Middle frontal gyrus (tissue), 1 donor: ENCODE measurements at regions not wholly inside any gene's neighbourhood (a gene's known extent, or its start where the extent isn't known, plus 50 kb on each side); places are given as distances from the start of the nearest gene placed in this dataset.
"Not testable (repeated sequence)": the region's sequence is repeated elsewhere in the genome, so short reads cannot be mapped to it uniquely, and the experiment has no call there.

ENCODE experiments used
- DNase-seq: peaks from one replicate; pipeline ENCODE4 v3.0.0-alpha.2; 2015; ENCODE audit warnings: low spot score; ENCODE audit errors: extremely low spot score

DNA sequence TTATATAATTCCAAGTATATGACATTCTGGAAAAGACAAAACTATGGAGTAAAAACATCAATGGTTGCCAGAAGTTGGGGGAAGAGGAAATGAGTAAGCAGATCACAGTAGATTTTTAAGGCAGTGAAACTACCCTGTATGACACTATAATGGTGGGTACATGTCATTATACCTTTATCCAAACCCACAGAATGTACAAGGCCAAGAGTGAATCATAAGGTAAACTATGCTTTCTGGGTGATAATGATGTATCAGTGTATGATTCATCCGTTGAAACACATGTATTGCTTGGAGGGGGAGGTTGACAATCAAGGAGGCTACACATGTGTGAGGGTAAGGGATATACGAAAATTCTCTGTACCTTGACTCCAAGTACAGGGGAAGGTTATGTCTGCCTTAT, 862.7 kb downstream of the PLA2G4A start:
- no peak for DNase-seq

DNA sequence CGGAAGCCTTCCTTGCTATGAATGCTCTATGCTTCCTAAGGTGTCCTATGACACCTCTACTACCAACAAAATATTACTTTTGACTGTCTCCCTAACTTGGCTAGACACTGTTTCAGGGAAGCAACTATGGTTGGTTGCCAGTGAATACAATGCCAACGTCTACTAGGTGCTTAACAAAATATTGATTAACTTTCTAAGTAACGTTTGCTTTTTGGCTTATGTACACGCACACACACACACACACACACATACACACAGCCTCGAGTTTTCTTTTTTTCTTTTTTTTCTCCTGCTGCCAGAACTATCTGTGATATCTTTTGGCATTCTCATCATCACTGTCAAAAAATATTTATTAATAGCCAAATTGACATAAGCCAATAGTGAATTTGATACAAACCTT, 864.0 kb downstream of the PLA2G4A start:
- no peak for DNase-seq

DNA sequence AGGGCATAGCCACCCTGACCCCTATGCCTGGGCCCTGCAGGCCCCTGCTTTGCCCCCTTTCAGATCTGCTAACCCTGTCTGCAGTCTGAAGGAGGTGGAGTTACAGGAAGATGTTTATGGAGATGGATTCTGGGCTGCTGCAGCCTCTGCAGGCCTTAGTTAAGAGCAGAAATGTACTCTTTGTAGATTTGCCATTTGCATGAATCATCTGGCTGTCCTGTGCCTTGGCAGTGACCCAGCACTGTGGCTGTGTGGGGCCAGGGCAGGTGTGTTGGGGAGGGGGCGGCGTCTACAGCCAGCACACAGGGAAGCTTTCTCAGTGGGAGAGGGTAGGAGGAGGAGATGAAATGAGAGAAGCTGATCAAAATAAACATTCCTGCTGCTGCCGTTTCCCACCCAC, 867.3 kb downstream of the PLA2G4A start:
- no peak for DNase-seq

DNA sequence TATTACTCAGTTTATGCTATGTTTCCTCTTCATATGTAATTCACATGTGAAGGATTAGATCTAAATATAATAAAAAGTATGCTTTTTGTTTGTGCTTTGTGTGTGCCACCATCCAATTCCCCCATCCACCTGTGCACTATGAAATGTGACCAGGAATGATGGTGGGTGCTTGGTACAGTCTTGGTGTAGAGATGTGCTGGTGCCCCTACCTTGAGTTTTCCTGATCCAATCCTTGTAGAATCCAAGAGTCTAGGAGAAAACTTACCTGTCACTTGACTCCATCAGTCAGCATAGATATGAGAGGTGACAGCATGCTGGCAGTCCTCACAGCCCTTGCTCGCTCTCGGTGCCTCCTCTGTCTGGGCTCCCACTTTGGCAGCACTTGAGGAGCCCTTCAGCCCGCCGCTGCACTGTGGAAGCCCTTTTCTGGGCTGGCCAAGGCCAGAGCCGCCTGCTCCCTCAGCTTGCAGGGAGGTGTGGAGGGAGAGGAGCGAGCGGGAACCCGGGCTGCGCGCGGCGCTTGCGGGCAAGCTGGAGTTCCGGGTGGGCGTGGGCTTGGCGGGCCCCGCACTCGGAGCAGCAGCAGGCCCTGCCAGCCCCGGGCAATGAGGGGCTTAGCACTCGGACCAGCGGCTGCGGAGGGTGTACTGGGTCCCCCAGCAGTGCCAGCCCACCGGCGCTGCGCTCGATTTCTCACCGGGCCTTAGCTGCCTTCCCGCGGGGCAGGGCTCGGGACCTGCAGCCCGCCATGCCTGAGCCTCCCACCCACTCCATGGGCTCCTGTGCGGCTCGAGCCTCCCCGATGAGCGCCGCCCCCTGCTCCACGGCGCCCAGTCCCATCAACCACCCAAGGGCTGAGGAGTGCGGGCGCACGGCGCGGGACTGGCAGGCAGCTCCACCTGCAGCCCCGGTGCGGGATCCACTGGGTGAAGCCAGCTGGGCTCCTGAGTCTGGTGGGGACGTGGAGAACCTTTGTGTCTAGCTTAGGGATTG, 874.7 kb downstream of the PLA2G4A start:
- DNase-seq = not testable (repeated sequence)

DNA sequence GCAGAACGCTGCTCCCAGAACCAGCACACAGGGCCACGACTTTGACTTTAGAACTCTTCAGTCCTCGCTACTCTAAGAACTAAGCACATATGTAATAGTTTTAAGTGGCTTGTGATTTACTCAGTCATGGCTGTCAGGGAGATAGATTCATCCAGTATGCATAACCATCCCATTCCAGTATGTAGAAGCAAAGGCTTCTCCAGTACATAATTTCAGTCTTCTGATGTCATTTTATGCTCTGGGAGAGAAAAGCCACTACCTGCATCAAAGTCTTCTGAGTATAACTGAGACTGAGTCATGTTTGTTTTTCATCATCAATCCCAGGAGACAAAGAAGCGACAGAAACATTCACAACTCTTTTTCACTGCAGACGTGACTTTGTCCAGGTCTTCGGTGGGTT, 885.7 kb downstream of the PLA2G4A start:
- no peak for DNase-seq

DNA sequence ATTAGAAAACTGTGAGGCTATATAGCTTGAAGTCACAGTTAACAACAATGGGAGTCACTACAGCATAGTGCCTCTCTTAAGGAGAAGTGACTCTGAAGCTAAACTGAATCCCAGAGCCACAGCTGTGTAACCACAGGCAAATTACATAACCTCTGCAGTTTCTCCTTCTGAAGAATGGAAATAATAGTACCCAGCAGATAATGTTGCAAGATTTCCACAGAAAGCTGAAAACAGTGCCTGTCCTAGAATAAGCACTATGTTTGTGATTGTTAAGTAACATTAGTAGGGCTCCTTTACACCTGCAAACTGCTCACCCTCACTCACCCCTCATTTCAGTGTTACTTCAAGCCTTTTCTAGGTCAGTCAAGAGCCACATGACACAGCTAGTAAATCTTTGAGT, 886.7 kb downstream of the PLA2G4A start:
- DNase-seq = no peak

DNA sequence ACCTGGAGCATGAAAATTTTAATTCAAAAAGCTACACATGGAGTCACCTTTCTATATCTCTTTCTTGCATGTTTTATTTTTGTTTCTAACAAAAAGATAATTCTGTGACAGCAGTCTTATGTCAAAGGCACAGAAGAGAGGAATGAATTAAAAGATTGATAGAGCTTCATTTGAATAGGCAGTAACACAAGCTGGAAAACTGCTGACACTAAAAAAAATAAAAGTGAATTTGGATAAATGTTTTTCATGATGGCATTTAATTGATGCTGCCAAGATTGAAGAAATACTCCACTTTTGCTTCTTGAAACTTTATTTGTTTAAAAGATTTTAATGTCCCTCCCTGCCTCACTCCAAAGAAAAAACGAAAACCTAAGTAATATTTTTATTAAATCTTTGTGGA, 887.4 kb downstream of the PLA2G4A start:
- DNase-seq = no peak

DNA sequence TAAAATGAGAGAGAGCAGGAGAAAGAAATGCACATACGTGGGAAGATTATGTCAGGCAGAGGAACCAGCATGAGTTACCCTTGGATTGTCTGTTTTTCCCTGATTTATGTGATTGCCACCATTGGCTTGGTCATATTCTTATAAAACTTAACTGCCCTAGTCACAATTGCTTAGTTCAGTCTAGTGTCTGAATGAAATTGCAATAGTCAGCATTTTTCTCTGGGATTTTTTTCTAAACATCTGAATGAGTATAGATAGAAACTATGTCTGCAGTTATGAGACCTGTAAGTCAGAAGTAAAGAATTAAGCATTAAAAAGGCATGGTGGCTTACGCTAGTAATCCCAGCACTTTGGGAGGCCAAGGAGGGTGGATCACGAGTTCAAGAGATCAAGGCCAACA, 889.8 kb downstream of the PLA2G4A start:
- no peak for DNase-seq

DNA sequence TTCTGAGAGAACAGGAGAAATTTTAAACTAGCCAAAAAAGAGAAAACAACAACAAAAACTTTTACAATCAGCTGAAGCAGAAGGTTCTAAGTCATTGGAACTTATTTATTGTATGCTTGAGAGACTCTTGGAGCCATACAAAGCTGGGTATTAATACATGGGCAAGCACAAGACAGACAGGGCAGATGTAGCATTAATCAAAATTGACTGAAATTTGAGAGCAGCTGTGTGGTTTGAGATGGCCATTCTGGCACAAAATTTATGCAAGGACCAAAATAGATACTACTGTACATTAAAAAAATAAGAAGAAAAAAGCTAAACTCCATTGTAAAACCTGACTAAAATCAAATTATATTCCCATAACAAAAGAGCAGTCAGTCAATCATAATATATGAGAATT, 892.5 kb downstream of the PLA2G4A start:
- DNase-seq = no peak

DNA sequence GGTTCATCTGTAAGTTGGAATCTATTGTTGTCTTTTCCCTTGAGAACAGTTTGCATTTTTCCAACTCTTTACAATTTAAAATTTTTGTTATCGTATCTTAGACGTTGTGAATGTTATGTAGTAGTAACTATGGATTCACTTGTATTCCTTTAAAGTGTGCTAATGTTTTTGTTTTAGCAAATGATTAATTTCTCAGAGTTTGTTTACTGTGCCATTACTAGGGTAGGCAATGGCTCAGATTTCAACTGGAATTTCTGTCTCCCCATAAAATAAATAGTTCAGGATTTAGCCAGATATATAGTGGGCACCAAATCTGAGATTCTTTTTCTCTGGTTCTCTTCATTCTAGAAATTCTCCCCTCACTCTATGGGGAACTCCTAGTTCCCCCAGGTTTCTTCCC, 896.5 kb downstream of the PLA2G4A start:
- no peak for DNase-seq

DNA sequence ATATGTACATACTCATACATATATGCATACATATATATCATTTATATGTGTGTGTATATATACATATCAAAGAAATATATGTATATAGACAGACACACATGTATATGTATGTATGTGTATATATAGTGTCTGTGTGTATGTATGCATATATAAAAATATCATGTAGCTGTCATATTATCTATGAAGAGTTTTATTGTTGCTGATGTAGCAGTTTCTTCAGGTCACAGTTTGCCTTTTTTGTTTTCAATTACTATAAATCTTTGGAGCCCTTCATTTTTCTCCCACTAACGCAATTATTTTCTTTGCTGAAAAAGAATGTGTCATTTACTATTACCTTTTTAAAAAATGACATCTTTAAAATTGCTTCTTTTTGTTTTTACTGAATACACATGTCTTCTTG, 904.5 kb downstream of the PLA2G4A start:
- no peak for DNase-seq

DNA sequence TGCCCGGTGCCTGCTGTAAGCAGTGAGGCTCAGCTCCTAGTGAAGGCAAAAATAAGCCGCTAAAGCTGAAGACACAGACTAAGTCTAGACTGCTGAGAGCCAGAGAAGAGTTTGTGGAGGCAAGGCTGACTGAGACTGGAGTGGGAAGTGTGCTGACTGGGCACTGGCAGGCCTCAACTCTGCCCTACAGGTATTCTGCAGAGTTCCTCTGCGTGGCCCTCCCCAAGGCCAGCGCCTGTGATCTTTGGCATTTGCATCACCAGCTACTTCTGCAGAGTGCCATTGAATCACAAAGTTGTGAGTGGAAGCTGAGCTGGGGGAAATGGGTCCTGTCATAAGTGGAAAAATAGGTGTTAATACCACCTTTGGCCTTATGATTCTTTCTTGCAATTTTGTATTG, 905.7 kb downstream of the PLA2G4A start:
- no peak for DNase-seq

DNA sequence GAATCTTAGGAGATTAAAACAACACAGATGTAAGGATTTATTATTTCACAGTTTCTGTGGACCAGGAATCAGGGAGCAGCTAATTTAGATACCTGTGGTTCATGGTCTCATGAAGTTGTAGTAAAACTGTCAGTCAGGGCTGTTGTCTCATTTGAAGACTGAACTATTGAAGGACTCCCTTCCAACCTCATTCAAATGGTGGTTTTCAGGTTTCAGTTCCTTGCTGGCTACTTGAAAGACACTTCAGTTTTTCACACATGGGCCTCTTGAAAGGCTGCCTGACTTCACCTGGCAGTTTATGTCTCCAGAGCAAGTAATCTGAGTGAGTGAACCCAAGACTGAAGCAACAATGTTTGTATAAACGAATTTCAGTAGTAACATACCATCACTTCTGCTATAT, 915.9 kb downstream of the PLA2G4A start:
- no peak for DNase-seq

DNA sequence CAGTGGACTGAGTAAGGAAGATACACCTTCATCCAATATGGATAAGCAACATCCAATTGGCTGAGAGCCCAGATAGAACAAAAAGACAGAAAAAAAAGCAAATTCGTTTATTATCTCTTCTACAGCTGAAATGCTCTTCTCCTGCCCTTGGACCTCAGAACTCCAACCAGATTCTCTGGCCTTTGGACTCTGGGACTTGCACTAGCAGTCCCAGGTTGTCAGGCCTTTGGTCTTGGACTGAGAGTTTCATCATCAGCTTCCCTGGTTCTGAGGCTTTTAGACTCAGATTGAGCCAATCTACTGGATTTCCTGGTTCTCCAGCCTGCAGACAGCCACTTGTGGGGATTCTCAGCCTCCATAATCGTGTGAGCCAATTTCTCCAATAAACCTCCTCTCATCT, 926.8 kb downstream of the PLA2G4A start:
- no peak for DNase-seq

DNA sequence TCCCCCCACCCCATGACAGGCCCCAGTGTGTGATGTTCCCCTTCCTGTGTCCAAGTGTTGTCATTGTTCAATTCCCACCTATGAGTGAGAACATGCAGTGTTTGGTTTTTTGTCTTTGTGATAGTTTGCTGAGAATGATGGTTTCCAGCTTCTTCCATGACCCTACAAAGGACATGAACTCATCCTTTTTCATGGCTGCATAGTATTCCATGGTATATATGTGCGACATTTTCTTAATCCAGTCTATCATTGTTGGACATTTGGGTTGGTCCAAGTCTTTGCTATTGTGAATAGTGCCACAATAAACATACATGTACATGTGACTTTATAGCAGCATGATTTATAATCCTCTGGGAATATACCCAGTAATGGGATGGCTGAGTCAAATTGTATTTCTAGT, 927.9 kb downstream of the PLA2G4A start:
- not testable (repeated sequence) for DNase-seq

DNA sequence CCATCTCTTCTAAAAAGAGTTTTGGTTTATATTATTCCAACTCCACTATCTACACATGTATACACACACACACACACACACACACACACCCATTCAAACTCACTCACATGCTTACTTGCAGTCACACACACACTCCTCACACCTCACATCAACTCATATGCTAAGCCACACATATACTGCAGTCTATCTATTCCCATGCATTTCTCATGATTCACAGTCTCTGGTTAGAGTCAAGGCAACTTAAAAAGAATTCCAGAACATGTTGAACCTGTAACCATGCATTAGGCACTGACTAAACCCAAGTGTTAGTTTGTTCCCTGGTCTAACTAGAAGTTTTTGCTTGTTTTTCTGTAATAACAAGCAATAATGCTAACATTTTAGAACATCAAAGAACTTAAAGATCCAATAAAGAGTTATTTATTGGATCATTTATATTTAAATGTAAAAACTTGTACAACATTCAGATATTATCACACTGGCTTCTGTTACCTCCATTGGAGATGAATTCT, 931.1 kb downstream of the PLA2G4A start:
- DNase-seq = no peak

DNA sequence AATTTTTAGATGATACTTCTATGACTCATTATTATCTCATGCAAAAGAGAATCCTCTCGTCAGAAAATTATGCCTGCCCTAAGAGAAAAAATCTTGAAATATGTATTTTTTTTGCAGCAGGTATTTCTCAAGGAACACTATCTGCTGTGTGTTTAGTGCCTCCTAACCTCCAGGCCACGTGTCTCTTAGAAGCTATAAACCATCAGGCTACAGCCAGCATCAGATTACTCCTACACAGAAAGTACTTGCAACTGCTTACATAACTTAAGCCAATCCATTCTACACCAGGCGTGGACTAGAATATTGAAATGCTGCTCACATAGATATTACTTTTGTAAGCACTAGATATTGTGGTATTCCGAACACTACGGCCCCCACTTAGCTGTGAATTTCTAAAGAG, 933.4 kb downstream of the PLA2G4A start:
- no peak for DNase-seq

DNA sequence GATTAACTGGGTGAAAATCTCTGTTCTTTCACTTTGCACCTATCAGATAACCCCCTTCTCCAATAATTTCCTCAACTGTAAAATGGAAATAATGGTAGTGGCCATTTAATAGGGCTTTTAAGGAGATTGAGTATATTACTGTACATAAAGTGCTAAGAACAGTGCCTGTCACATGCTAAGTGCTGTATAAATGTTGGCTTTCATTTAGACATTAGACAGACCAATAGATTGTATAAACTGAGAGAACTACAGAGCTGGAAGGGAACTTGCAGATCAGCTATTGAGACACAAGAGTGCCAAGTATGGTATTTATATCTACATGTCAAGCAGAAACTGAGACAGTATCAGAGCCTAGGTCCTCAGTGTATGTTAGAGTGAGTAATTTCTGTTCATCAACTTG, 934.7 kb downstream of the PLA2G4A start:
- DNase-seq = no peak

DNA sequence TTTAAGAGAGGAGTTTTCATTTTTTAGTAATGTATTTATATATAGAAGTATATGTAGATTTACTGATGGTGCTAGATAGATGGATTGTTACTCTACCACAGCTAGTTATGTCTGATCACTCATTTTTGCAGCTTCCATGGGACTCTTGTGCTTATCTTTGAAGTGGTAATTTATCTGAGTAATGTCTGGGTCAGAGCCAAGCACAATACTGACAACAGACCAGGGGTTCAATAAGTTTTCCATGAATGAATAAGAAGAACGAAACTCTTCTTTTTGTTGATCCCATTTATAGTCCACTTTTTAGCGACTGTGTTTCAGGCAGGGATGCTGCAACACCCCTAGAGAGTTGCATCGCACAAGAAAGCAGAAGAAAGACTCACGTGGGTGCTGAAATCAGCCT, 935.2 kb downstream of the PLA2G4A start:
- no peak for DNase-seq

DNA sequence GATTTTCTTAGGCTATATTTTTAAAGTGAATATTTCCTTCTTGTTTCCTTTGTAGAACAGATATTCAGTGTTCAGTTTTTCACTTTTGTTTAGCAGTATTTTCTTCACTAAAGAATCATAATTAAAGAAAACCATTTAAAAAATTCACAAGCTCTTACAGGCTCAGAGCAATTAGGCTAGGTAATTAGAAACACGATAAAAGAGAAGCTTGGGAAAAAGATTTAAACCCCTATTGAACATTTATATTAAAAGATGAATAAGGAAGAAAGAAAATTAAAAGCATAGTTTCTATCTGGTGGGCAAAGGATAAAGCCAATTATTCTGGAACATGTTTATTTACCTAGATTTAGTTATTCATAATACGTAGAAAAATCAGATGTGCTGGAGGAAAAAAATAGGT, 942.6 kb downstream of the PLA2G4A start:
- DNase-seq = no peak

DNA sequence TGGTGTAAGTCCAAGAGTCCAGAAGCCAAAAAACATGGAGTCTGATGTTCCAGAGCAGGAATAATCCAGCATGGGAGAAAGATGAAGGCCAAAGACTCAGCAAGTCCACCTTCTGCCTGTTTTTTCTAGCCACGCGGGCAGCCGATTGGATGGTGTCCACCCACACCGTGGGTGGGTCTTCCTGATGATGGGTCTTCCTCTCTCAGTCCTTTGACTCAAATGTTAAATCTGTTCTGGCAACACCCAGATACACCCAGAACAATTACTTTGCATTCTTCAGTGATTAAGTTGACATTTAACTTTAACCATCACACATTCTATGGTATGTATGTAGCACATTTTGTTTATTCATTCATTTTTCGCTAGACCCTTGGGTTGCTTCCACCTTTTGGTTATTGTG, 944.4 kb downstream of the PLA2G4A start:
- DNase-seq = no peak

DNA sequence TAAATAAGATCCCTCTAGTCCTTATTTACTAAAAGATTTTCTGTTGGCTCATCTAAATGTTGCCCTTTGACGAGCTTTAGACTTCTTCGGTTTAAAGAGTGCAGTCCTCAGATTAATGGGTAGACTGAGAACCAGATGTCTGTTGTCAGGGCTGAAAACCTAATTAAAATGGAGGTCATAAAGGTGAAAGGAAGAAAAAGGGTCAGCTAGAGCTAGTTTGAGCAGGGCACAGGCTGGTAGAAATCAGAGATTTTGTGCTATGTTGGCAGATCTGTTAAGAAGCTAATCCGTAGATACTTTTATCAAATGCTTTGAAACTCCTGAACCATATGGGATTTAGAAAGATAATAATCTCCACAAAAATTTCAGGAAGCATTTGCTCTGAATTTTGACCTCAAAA, 959.0 kb downstream of the PLA2G4A start:
- DNase-seq = no peak

DNA sequence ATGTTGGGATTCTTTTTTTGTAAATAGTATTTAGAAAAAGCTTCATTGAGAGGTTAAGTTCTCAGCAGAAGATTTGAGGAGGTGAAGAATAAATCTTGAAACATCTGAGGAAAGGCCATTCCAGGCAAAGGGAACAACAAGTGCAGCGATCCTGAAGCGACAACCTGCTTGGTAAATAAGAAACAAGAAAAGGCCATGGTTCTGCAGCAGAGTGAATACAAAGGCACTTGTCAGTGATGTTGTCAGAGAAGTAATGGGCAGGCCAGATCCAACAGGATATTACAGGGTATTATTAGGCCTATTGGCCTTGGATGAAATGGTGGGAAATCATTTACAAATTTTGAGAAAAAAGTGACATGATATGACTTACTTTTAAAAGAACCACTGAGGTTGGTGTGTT, 960.0 kb downstream of the PLA2G4A start:
- no peak for DNase-seq
